ENCODE measurements at regions not wholly inside any gene's neighbourhood (a gene's known extent, or its start where the extent isn't known, plus 50 kb on each side); places are given as distances from the start of the nearest gene placed in this dataset.
"Not testable (repeated sequence)": the region's sequence is repeated elsewhere in the genome, so short reads cannot be mapped to it uniquely, and the experiment has no call there.

- TF ChIP-seq CTCF (IDR thresholded peaks at IDR 0.05; ENCODE audit: control insufficient read depth, insufficient read depth, low read depth, low read length, missing control alignments), result no peak
- DNase-seq (ENCODE audit: low read depth), result no peak
Measured at GRCh38 chr7:66571568-66571967, 57.1 kb upstream of the KCTD7 start.

GRCh38 chr7:66573782-66574495 lies 54.7 kb upstream of the KCTD7 start:
- not testable (repeated sequence) for DNase-seq (ENCODE audit: low read depth); H3K4me3 ChIP-seq (ENCODE audit: control insufficient read depth, low read depth, low read length)

More at GRCh38 chr7:66571568-66571967, 57.1 kb upstream of the KCTD7 start:
- no peak overlapping the region for H3K4me3 ChIP-seq (ENCODE audit: control insufficient read depth, low read depth, low read length)

- H3K4me3 ChIP-seq (ENCODE audit: control insufficient read depth, low read depth, low read length); DNase-seq (ENCODE audit: low read depth): not testable (repeated sequence)
Measured at GRCh38 chr7:66574768-66575167, 53.9 kb upstream of the KCTD7 start.

GRCh38 chr7:66575398-66575797 lies 53.3 kb upstream of the KCTD7 start:
- no peak overlapping the region for H3K4me3 ChIP-seq (ENCODE audit: control insufficient read depth, low read depth, low read length)
- TF ChIP-seq CTCF (IDR thresholded peaks at IDR 0.05; ENCODE audit: control insufficient read depth, insufficient read depth, low read depth, low read length, missing control alignments), result no peak
- no peak for DNase-seq (ENCODE audit: low read depth)

GRCh38 chr7:66576646-66577045 lies 52.0 kb upstream of the KCTD7 start:
- H3K4me3 ChIP-seq (ENCODE audit: control insufficient read depth, low read depth, low read length), result no peak overlapping the region
- no peak for TF ChIP-seq CTCF (IDR thresholded peaks at IDR 0.05; ENCODE audit: control insufficient read depth, insufficient read depth, low read depth, low read length, missing control alignments)
- DNase-seq (ENCODE audit: low read depth), result no peak

All from AG09309 (cell line).